Breast epithelium (tissue), 4 donors: ENCODE measurements at regions not wholly inside any gene's neighbourhood (a gene's known extent, or its start where the extent isn't known, plus 50 kb on each side); places are given as distances from the start of the nearest gene placed in this dataset.

Experiments
- DNase-seq, 2 donors: peaks; one replicate each; pipeline ENCODE4 v3.0.0-alpha.2; 2019; ENCODE audit warnings: low spot score in 2 of 2
- H3K27ac ChIP-seq, 2 donors: fragments of 200-600 bp; sonication (generic) in 1 of 2; one replicate each; pipeline ENCODE4 v1.5.1; 2016 to 2019; ENCODE audit warnings: mild to moderate bottlenecking in 1 of 2
- H3K27me3 ChIP-seq, 2 donors: fragments of 200-600 bp; sonication (generic) in 1 of 2; one replicate each; pipeline versions ENCODE4 v1.5.1 to v1.6.0; 2017 to 2019; ENCODE audit warnings: control low read depth in 1 of 2, mild to moderate bottlenecking in 1 of 2
- H3K36me3 ChIP-seq: fragments of 200-600 bp; one replicate; pipeline ENCODE4 v1.5.1; 2019
- H3K4me1 ChIP-seq, 2 donors: fragments of 200-600 bp; sonication (generic); one replicate each; pipeline ENCODE4 v1.5.1; 2016 to 2019; ENCODE audit warnings: control low read depth in 1 of 2
- H3K4me3 ChIP-seq, 3 donors: fragments of 200-600 bp; sonication (generic); 1 replicate in 2 of 3; 2 replicates in 1 of 3; pipeline ENCODE4 v1.5.1; 2016 to 2019; ENCODE audit warnings: mild to moderate bottlenecking in 3 of 3, moderate library complexity in 2 of 3
- H3K9me3 ChIP-seq, 2 donors: fragments of 200-600 bp; sonication (generic) in 1 of 2; one replicate each; pipeline ENCODE4 v1.5.1; 2016 to 2019; ENCODE audit warnings: control low read depth in 1 of 2
- CTCF ChIP-seq, 3 donors: fragments of 450-650 bp; IDR thresholded peaks; one replicate each; pipeline ENCODE4 v1.5.1; 2016 to 2017; ENCODE audit warnings: antibody characterized with exemption in 3 of 3, mild to moderate bottlenecking in 3 of 3, moderate library complexity in 3 of 3
- POLR2A ChIP-seq: fragments of 450-650 bp; IDR thresholded peaks from one replicate; pipeline ENCODE4 v1.6.1; 2016; ENCODE audit warnings: antibody characterized with exemption, mild to moderate bottlenecking, moderate library complexity
- POLR2AphosphoS5 ChIP-seq, 3 donors: sonication (generic); formaldehyde crosslinking; IDR thresholded peaks; one replicate each; pipeline ENCODE4 v1.6.1; 2017; ENCODE audit warnings: antibody characterized with exemption in 3 of 3
- intact Hi-C: fragments of 100-400 bp; cut with DNase I; formaldehyde crosslinking; loops from one replicate; pipeline ENCODE4 v1.15.1; 2023; ENCODE audit warnings: low total_unique reads

- intact Hi-C loops: no loop called here
- TF ChIP-seq POLR2A: no peak
- TF ChIP-seq POLR2AphosphoS5 (IDR thresholded peaks at IDR 0.05): no peak
- no peak for TF ChIP-seq CTCF (IDR thresholded peaks at IDR 0.05)
Observed at GRCh38 chr21:35358008-35358407, 308.9 kb upstream of the RUNX1 start.

GRCh38 chr21:35357041-35357780, 308.1 kb upstream of the RUNX1 start:
- no peak overlapping the region for H3K27ac ChIP-seq
- H3K27me3 ChIP-seq: no peaks in the 10 kb centered on the region
- no peak overlapping the region for H3K4me3 ChIP-seq
- TF ChIP-seq POLR2A: no peak
- no peak for TF ChIP-seq CTCF (IDR thresholded peaks at IDR 0.05)
- TF ChIP-seq POLR2AphosphoS5 (IDR thresholded peaks at IDR 0.05): no peak
- H3K36me3 ChIP-seq: no peaks in the 10 kb centered on the region
- intact Hi-C loops: no loop called here
- no peak for DNase-seq
- H3K4me1 ChIP-seq: no peaks in the 10 kb centered on the region
- no peaks in the 10 kb centered on the region for H3K9me3 ChIP-seq

More at GRCh38 chr21:35358008-35358407, 308.9 kb upstream of the RUNX1 start:
- Histone ChIP-seq H3K9me3 (no peaks in the 10 kb centered on the region), H3K27ac (no peak overlapping the region), H3K27me3 (no peaks in the 10 kb centered on the region), H3K4me1 (no peaks in the 10 kb centered on the region), H3K4me3 (no peak overlapping the region), H3K36me3 (no peaks in the 10 kb centered on the region)
- DNase-seq: no peak

- Histone ChIP-seq H3K27me3 (no peaks in the 10 kb centered on the region), H3K9me3 (no peaks in the 10 kb centered on the region), H3K4me3 (no peak overlapping the region), H3K4me1 (no peaks in the 10 kb centered on the region), H3K27ac (no peak overlapping the region), H3K36me3 (no peaks in the 10 kb centered on the region)
- DNase-seq: no peak
- intact Hi-C loops: no loop called here
- TF ChIP-seq CTCF (IDR thresholded peaks at IDR 0.05): no peak
- TF ChIP-seq POLR2AphosphoS5 (IDR thresholded peaks at IDR 0.05): no peak
- TF ChIP-seq POLR2A: no peak
Observed at GRCh38 chr21:35354078-35354477, 305.0 kb upstream of the RUNX1 start.

GRCh38 chr21:35352793-35353192, 303.7 kb upstream of the RUNX1 start:
- no peaks in the 10 kb centered on the region for H3K27me3 ChIP-seq
- no peaks in the 10 kb centered on the region for H3K9me3 ChIP-seq
- H3K4me3 ChIP-seq: no peak overlapping the region
- no peak overlapping the region for H3K27ac ChIP-seq
- no peak for DNase-seq
- no peaks in the 10 kb centered on the region for H3K4me1 ChIP-seq
- no peak for TF ChIP-seq CTCF (IDR thresholded peaks at IDR 0.05)
- TF ChIP-seq POLR2A: no peak
- TF ChIP-seq POLR2AphosphoS5 (IDR thresholded peaks at IDR 0.05): no peak
- no peaks in the 10 kb centered on the region for H3K36me3 ChIP-seq
- intact Hi-C loops: no loop called here

GRCh38 chr21:35352066-35352770, 303.1 kb upstream of the RUNX1 start:
- Histone ChIP-seq H3K36me3 (no peaks in the 10 kb centered on the region), H3K4me1 (no peaks in the 10 kb centered on the region), H3K27ac (no peak overlapping the region), H3K27me3 (no peaks in the 10 kb centered on the region), H3K4me3 (no peak overlapping the region), H3K9me3 (no peaks in the 10 kb centered on the region)
- intact Hi-C loops: no loop called here
- TF ChIP-seq CTCF (IDR thresholded peaks at IDR 0.05) (no peak), POLR2AphosphoS5 (IDR thresholded peaks at IDR 0.05) (no peak), POLR2A (no peak)
- DNase-seq: no peak
